ENCODE measurements at regions not wholly inside any gene's neighbourhood (a gene's known extent, or its start where the extent isn't known, plus 50 kb on each side); places are given as distances from the start of the nearest gene placed in this dataset.
"Not testable (repeated sequence)": the region's sequence is repeated elsewhere in the genome, so short reads cannot be mapped to it uniquely, and the experiment has no call there.

DNA sequence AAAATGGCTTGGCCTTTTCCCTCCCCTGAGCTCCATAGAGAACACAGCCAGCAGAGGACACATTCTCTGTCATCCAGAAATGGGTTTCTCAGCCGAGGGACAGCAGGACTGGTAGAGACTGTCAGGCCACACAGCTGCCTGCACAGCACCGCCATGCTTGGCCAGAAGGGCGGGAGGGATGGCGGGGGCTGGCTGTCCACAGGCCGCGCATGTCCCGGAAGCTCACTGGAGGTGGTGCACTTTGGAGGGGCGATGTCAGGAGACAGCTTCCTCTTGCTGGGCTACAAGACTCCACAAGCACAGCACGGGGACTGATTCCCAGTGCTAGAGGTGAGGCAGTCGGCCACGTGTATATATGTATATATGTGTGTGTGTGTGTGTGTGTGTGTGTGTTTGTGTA, 125.3 kb downstream of the GOLGA6L4 start:
- not testable (repeated sequence) for DNase-seq (ENCODE audit: low read depth)

DNA sequence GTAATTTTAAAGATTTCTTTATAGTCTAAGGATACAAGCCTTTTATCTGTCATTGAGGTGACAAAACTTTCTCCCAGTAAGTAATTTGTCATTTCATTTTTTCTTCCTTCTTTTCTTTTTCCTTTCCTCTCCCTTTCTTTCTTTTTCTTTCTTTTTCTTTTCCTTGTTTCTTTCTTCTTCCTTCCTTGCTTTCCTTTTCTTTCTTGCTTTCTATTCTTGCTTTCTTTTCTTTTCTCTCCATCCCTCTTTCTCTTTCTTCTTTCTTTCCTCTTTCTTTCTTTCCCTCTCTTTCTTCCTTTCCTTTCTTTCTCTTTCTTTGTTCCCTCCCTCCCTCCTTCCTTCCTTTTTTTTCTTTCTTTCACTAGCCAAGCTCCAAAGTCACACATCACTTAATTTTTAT, 148.8 kb downstream of the GOLGA6L4 start:
- not testable (repeated sequence) for DNase-seq (ENCODE audit: low read depth)

DNA sequence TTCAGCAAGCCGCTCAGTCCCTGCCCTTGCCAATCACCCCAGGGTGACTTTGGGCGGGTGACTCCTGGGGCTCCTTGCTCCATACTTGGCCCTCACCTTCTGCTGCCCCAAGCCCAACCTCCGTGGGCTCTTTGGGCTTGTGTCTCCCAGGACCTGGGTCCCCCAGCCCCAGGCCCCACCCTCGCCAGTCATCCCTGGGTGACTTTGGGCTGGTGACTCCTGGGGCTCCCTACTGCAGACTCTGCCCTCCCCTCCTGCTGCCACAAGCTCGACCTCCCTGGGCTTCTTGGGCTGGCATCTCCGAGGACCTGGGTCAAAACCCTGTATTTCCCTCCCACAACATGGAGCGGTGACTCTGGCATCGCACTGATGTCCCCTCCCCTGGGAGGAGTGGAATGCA, 151.5 kb downstream of the GOLGA6L4 start:
- no peak for DNase-seq (ENCODE audit: low read depth)

DNA sequence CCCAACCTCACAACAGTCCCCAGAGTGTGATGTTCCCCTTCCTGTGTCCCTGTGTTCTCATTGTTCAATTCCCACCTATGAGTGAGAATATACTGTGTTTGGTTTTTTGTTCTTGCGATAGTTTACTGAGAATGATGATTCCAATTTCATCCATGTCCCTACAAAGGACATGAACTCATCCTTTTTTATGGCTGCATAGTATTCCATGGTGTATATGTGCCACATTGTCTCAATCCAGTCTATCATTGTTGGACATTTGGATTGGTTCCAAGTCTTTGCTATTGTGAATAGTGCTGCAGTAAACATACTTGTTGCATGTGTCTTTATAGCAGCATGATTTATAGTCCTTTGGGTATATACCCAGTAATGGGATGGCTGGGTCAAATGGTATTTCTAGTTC, 152.6 kb downstream of the GOLGA6L4 start:
- DNase-seq (ENCODE audit: low read depth) = not testable (repeated sequence)

DNA sequence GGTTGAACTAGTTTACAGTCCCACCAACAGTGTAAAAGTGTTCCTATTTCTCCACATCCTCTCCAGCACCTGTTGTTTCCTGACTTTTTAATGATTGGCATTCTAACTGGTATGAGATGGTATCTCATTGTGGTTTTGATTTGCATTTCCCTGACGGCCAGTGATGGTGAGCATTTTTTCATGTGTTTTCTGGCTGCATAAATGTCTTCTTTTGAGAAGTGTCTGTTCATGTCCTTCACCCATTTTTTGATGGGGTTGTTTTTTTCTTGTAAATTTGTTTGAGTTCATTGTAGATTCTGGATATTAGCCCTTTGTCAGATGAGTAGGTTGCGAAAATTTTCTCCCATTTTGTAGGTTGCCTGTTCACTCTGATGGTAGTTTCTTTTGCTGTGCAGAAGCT, 153.1 kb downstream of the GOLGA6L4 start:
- not testable (repeated sequence) for DNase-seq (ENCODE audit: low read depth)

DNA sequence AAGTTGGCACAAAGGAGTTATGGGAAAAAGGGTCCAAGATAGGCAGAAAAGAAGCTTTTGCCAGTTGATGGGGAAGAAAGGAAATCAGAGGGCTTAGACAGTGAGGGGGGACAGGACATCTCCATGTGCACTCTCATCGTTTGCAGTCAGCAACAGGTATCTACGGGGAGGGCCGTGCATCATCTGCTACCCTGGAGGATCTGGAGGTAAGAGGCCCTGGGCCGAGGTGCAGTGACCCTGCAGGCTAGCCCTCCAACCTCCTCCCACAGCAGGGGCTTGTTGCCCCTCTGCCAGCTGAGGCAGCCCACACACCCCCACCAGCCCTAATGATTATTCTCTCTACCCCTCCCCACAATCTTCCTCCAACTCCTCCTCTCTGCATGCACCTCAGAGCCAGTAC, 154.8 kb downstream of the GOLGA6L4 start:
- DNase-seq (ENCODE audit: low read depth) = not testable (repeated sequence)

DNA sequence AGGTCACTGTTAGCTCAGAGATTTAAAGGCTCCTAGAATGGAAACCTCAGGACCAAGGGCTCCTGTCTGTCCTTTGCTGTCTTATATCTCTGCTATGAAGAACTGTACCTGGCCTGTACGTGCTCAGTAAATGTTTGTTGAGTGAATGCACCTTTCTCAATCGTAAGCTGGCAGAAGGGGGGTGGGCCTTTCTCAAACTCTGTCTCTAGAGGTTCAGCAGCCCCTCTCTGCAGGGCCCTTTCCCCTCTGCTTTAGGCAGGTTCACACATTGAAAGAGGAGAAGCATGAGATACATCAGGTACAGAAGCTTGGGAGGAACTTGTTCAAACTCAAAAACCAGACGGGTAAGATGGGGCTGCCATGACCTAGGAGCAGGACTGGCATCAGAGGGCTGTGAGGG, 155.6 kb downstream of the GOLGA6L4 start:
- DNase-seq (ENCODE audit: low read depth) = no peak

DNA sequence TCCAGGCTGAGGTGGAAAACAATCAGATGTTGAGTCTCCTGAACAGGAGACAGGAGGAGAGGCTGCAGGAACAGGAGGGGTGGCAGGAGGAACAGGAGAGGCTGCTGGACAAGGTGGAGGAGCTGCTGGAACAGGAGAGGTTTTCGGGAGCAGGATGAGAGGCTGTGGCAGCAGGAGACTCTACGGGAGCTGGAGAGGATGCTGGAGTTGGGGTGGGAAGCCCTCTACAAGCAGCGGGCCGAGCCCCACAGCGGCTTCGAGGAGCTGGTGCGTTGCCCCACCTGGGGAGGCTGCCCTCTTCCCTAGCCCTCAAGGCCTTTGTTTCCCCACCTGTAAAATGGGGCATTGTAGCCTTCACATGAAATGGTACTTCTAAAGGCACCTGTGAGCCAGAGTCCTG, 156.4 kb downstream of the GOLGA6L4 start:
- not testable (repeated sequence) for DNase-seq (ENCODE audit: low read depth)

DNA sequence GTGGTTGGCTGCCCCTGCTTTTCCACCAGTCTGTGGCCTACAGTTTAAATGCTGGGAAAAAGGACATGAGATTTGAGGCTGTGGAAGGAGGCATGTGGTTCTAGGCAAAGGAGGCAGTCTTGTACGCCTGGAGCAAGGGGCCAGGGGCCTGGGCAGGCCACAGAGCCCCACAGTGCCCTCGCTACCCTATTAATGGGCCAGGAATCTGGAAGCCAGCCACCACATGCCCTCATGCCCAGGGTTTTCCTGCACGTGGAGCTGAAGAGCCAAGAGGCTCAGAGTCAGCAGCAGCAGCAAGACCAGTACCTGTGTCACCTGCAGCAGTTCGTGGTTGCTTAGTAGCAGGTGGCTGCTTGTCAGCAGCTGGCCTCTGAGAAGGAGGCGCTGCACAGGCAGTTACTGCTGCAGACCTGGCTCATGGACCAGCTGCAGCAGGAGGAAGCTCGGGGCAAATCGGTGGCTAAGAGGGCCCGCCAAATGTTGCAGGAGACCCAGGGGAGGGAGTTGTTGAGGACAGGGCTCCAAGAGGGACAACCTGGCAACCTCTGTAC, 157.9 kb downstream of the GOLGA6L4 start:
- not testable (repeated sequence) for DNase-seq (ENCODE audit: low read depth)

DNA sequence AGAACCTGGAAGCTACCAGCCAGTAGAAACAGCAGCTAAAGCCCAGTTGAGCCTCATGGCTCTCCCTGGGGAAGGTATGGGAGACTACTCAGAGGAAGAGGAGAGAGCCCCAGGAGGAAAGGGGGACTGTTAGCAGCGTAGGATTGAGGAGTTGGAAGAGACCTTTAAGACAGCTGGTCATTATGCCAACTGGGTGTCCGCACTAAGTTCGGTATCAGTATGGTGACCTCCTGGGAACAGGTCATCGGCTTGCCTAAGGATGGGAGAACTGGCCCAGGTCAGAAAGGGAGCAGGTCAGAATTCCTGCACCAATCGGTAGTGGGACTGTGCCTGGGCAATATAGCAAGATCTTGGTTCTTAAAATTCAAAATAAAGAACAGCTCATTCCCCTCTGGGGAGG, 158.4 kb downstream of the GOLGA6L4 start:
- DNase-seq (ENCODE audit: low read depth) = not testable (repeated sequence)

DNA sequence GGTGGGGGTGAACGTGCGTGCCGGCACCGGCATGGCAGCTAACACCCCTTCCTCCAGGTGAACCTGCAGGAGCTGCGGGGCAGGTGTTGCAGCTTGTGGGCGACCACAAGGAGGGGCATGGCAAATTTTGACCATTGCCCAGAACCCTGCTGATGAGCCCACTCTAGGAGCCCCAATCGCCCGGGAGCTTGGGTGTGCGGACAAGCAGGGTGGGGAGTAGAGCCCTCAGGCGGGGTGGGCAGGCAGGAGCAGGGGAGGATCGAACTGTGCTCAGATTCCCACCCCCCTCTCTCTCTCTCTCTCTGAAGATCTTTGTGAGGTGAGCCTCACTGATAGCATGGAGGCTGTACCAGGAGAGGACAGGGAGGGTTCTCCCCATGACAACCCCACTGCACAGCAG, 159.8 kb downstream of the GOLGA6L4 start:
- not testable (repeated sequence) for DNase-seq (ENCODE audit: low read depth)

DNA sequence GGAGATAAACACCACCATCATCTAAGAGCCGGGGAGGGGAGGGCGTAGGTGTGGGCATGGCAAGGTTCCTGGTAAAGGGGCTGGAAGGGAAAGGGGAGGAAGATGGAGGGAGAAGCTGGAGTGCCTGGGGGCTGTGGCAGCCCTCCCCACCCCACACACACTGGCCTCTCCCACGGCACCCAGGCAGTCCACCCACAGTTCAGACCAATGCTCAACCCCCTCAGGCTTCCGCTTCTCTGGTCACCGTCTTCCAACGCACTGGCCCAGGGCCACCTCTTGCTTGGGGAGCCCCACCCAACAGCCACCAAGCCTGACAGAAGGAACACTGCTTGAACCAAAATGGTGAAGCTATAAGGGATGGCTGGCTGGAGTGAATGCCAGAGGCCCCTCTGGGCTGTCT, 160.3 kb downstream of the GOLGA6L4 start:
- DNase-seq (ENCODE audit: low read depth) = not testable (repeated sequence)

DNA sequence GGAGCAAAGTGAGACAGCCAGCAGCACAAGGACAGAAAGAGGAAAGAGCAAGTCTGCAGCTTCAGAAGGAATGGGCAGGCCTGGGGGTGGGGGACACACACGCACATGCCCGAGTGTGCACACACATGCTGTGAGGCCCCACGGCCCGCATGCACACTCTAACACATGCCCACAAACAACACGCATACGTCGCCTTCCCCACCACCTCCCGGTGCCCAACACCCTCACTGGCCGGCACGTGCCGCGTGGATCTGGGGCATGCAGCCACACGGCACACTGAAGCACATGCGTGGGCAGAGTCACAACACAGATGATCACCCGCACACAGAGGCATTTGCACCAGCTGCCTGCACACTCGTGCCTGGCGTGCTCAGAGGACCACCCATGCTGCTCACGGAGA, 161.5 kb downstream of the GOLGA6L4 start:
- not testable (repeated sequence) for DNase-seq (ENCODE audit: low read depth)

DNA sequence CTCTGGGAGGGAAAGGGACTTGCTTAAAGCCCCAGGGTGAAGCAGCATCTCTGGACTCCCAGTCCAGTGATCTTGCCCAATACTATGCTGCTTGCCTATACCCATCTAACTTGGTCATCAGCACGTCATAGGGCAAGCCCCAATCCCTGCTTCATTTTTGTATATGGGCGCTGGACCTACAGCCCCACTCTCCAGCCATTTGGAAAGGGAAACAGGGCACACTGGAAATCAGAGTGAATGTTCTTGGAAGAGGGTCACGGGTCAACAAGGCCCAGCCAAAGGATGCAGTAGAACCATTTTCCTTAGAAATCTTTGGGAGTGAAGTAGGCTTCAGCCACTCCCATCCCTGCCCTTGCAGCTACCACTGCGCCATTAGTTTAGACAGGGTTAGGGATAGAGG, 162.5 kb downstream of the GOLGA6L4 start:
- not testable (repeated sequence) for DNase-seq (ENCODE audit: low read depth)

DNA sequence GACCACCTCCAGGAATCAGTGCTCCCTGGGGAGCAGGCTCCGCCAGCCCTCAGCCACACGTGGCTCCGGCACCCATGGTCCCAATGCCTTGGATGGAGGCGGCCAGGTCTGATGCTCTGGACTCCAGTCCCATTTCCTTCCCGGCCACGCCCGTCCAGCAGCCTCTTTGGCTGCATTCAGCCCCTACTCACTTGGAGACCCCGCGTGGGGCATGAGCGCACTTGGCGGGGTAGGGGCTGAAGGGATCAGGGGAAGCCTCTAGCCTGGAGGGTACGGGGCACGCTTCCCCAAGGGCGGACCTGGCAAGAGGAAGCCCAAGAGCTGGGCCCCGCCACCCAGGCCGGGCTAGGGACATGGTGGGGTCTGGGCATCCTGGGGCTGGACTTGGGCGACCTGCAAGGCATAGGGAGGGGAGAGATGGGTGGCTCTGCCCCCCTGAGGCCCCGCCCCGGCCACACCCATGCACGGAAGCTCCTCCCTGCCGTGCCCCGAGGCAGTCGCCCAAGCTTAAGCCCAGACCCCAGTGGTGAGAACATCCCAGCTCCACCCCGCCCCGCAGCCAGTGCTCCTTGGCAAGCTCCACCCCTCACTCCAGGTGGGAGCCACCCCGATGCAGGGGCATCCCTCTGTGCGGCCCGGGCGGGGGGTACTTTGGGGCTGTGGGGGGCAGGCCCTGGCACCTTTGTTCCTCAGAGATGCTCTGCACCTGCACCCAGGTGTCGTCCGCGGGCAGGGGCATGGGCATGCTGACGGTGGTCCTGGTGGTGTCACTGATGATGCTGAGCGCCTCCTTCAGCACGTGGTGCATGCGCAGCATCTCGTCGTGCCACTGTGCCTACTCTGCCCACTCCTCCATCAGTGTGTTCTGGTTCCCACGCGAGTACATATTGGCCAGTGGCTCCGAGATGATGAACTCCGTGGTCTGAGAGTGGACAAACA, 163.5 kb downstream of the GOLGA6L4 start:
- DNase-seq (ENCODE audit: low read depth) = no peak

DNA sequence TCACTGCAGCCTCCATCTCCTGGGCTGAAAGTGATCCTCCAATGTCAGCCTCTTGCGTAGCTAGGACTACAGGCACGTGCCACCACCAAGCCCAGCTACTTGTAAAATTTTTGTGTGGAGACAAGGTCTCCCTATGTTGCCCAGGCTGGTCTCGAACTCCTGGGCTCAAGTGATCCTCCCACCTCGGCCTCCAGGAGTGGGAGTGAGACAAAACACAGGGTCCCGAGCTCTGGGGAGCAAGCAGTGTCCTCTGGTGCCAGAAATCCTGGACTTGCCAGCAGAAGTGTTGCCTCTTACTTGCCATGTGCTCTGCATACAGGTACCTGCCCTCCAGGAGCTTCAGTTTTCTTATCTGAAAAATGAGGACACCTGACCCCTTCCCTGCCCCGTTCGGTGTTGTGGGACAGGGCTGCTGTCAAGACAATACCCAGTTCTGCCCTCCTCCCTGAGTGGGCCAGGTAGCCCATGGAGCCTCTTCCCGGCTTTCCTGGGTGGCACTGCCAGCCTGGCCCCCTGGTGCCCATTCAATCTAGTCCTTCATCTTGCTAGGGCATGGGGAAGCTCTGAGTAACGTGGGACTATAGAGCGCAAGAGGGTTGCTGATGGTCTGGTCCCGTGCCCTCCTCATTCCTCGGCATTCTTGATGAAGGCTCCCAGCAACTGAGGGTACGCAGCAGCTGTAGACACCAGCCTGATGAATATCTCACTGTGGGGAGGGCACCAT, 164.6 kb downstream of the GOLGA6L4 start:
- no peak for DNase-seq (ENCODE audit: low read depth)

DNA sequence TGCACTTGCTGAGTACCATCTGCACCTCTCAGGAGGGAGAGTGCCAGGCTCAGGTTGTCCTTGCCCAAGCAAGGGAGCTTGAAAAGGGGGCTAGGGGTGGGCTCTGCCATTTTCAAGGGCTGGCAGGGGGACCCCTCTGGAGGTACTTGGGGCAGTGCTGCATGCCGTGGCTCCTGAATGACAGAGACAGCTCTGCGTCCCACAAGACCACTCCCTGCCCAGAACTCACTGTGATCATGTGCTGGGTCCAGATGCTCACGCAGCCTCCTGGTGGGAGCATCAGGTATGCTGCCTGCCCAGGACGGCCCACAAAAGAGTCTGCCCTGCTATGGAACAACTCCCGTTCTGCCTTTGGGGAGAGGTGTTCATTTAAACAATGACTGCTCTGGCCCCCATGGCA, 165.2 kb downstream of the GOLGA6L4 start:
- DNase-seq (ENCODE audit: low read depth) = no peak

DNA sequence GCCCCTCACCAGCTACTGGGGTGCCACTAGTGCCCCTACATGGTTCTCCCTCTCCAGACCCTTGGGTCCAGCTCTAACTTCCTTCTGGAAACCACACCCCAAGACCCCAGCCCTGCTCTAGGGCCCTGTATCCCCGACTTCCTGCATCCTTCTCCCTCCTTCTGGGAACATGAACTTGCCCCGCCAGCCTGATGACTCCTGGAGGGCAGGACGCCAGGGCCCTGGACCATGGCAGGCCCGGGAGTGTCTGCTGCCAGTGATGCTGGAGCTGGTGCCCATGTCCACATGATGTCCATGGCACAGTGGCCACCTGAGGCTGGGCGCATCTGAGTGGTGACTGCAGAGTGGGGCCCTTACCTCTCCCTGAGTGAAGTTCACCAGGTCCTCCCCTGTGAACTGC, 165.9 kb downstream of the GOLGA6L4 start:
- not testable (repeated sequence) for DNase-seq (ENCODE audit: low read depth)

DNA sequence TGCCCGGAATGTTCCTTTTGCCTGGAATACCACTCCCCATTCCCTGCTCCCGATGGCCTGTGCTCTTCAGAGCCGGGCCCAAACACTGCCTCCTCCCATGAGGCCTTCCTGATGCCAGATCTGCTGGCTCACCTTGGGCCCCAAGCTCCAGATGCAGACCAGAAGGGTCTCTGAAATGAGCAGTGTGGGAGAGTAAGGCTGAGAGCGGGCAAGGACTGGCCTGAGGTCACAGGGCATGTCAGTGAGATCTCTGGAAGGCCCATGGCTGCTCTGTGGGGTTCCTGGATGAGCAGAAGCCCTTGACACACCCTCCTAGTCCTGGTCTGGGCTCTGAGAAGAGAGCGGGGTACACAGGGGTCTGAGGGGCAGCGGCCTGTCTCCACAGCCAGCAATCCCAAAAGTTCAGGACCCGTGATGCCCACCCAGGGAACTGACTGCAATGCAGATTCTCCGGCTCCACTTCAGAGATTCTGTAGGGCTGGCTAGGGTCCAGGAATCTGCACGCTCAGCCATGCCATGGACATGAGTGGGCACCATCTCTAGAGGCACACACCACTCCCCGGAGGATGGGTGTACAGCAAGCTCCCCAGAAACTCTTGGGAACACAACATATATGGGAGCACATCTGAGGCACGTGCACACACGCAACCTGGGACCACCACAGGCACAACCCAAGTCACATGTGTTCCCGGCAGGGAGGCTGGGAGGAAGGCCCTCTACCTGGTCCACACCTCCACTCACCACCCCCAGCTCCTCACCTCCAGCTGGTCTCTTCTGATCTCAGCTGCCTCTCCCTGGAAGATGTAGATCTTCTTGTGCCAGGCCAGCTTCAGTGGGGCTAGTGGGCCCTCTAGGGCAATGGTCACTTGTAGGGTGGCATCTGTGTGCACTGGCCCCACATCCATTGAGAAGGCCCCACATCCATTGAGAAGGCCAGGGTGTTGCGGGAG, 166.6 kb downstream of the GOLGA6L4 start:
- DNase-seq (ENCODE audit: low read depth) = not testable (repeated sequence)

DNA sequence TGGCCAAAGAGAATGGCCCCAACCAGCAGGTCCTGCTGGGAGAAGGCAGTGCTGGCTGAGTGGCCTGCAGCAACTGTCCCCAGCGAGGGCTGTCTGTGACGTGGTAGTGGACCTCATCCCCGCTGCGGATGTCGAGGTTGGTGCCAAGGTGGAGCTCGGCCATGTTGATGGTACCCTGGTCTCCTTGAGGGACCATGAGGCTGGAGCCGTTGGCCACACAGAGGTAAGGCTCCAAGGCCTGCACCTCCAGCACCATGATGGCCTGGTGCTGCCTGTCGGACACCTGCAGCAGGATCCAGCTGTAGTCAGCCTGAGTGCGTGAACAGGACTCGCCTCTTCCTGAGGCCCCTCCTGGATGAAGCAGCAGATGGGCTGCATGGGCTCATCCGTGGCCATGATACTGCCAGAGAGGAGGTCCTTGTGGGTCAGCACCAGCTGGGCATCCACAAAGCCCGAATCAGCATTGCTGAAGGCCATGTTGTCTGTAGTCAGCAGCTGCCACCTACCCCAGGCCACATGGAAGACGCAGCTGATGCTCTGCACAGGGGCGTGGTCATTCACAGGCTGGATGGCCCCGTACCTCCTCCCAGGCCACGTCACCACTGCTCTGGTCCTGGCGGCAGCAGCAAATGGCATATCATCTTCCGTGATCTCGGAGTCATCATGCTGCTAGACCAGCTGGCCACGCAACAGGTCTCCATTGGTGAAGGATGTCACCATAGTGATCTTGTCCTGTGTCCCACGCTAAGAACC, 167.5 kb downstream of the GOLGA6L4 start:
- no peak for DNase-seq (ENCODE audit: low read depth)

DNA sequence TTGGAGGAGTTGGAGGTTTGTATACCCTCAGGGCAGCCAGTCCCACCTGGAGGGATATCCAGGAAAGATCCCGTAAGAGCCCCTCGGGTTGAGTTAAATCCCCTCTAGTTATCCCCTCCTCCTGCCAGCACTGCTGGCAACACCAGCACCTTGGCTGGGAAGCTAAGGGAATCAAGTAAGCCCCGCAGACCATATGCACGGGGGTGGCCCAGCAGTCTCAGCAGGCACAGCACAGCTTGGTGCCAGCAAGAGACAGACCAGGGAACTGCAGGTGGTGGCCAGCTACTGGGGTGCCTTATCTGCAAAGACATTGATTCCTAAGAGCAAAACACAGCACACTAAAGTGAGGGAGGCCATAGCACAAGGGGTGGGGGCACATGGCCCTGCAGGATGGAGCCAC, 173.8 kb downstream of the GOLGA6L4 start:
- not testable (repeated sequence) for DNase-seq (ENCODE audit: low read depth)

All from stimulated activated CD8-positive, alpha-beta memory T cell treated with anti-CD3 and anti-CD28 coated beads, Interleukin-4, amount 100 ng/mL, for 24 hours (primary cell).